GM12892 (cell line): ENCODE measurements at regions not wholly inside any gene's neighbourhood (a gene's known extent, or its start where the extent isn't known, plus 50 kb on each side); places are given as distances from the start of the nearest gene placed in this dataset.

Source experiments
- POLR2A ChIP-seq: IDR thresholded peaks from 2 replicates; pipeline ENCODE4 v1.6.1; 2011; ENCODE audit warnings: low read depth, low read length, control low read depth
- POLR2AphosphoS5 ChIP-seq: IDR thresholded peaks from 2 replicates; pipeline ENCODE4 v1.6.1; 2011; ENCODE audit warnings: low read depth, low read length, control low read depth

DNA sequence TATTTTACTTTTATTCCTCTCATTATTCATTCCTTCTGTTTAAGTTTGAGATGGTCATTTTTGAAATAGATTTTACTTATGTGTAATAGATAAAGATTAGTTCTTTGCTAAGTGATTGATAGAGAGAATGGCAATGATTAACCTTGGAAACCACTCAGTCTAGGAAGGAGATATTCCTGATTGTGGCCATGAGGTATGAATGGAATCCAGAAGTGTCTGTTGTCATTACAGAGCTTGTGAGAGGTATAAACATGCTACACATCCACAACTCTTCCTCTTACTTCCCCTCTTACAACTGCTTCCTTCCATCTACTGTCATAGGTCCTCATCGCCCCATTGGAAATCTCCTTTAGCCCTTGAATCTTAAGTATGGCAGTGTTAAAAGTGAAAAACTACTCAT lies 988.8 kb upstream of the B3GALT2 start:
- TF ChIP-seq POLR2A (no peak), POLR2AphosphoS5 (no peak)
